HUES6 (cell line): ENCODE measurements at regions not wholly inside any gene's neighbourhood (a gene's known extent, or its start where the extent isn't known, plus 50 kb on each side); places are given as distances from the start of the nearest gene placed in this dataset.

ENCODE experiments used
- H3K27ac ChIP-seq: 2 replicates; pipeline ENCODE4 v1.7.0; 2013; ENCODE audit warnings: low read depth, mild to moderate bottlenecking, low read length, inconsistent platforms
- H3K27me3 ChIP-seq: 2 replicates; pipeline ENCODE4 v1.6.1; 2013; ENCODE audit warnings: low read length; ENCODE audit not compliant: control insufficient read depth, insufficient read depth
- H3K36me3 ChIP-seq: 2 replicates; pipeline ENCODE4 v1.6.1; 2013; ENCODE audit warnings: low read length; ENCODE audit not compliant: control insufficient read depth, insufficient read depth
- H3K4me1 ChIP-seq: 2 replicates; pipeline ENCODE4 v1.6.1; 2013; ENCODE audit warnings: low read length; ENCODE audit not compliant: control insufficient read depth, insufficient read depth
- H3K4me3 ChIP-seq: 2 replicates; pipeline ENCODE4 v1.5.1; 2013; ENCODE audit warnings: low read depth, low read length
- H3K9ac ChIP-seq: one replicate; pipeline ENCODE4 v1.6.1; 2013; ENCODE audit warnings: mild to moderate bottlenecking, low read length
- H3K9me3 ChIP-seq: 2 replicates; pipeline ENCODE4 v1.6.1; 2013; ENCODE audit warnings: low read depth, low read length; ENCODE audit not compliant: control insufficient read depth, insufficient read depth

GRCh38 chr5:40093550-40093949 lies 586.2 kb upstream of the PTGER4 start:
- Histone ChIP-seq H3K9ac (no peak overlapping the region), H3K9me3 (peaks cover 40% of the 10 kb centered on the region), H3K27me3 (no peaks in the 10 kb centered on the region), H3K27ac (no peak overlapping the region), H3K36me3 (no peaks in the 10 kb centered on the region), H3K4me3 (no peak overlapping the region), H3K4me1 (no peaks in the 10 kb centered on the region)

- Histone ChIP-seq H3K9ac (no peak overlapping the region), H3K9me3 (peaks cover 58% of the 10 kb centered on the region), H3K36me3 (no peaks in the 10 kb centered on the region), H3K27ac (no peak overlapping the region), H3K27me3 (no peaks in the 10 kb centered on the region), H3K4me3 (no peak overlapping the region), H3K4me1 (no peaks in the 10 kb centered on the region)
These were observed 590.4 kb upstream of the PTGER4 start for GRCh38 chr5:40089269-40089668.

- H3K27me3 ChIP-seq = no peaks in the 10 kb centered on the region
- H3K4me1 ChIP-seq = no peaks in the 10 kb centered on the region
- no peak overlapping the region for H3K9ac ChIP-seq
- no peak overlapping the region for H3K4me3 ChIP-seq
- H3K9me3 ChIP-seq = peaks cover 27% of the 10 kb centered on the region
- no peaks in the 10 kb centered on the region for H3K36me3 ChIP-seq
- no peak overlapping the region for H3K27ac ChIP-seq
These were observed 595.1 kb upstream of the PTGER4 start for GRCh38 chr5:40084614-40085013.

- H3K9ac ChIP-seq = no peak overlapping the region
- no peaks in the 10 kb centered on the region for H3K4me1 ChIP-seq
- H3K27me3 ChIP-seq = no peaks in the 10 kb centered on the region
- H3K27ac ChIP-seq = no peak overlapping the region
- no peak overlapping the region for H3K4me3 ChIP-seq
- H3K36me3 ChIP-seq = no peaks in the 10 kb centered on the region
- peaks cover 12% of the 10 kb centered on the region; the same call in 1 of the 2 replicates for H3K9me3 ChIP-seq
These were observed 597.4 kb upstream of the PTGER4 start for GRCh38 chr5:40082313-40082712.

- H3K27me3 ChIP-seq = no peaks in the 10 kb centered on the region
- H3K4me3 ChIP-seq = no peak overlapping the region
- H3K27ac ChIP-seq = no peak overlapping the region
- H3K9me3 ChIP-seq = peaks cover 2% of the 10 kb centered on the region; the same call in 1 of the 2 replicates
- H3K9ac ChIP-seq = no peak overlapping the region
- H3K36me3 ChIP-seq = no peaks in the 10 kb centered on the region
- no peaks in the 10 kb centered on the region for H3K4me1 ChIP-seq
These were observed 599.5 kb upstream of the PTGER4 start for GRCh38 chr5:40080191-40080590.

- Histone ChIP-seq H3K4me3 (no peak overlapping the region), H3K27me3 (no peaks in the 10 kb centered on the region), H3K36me3 (no peaks in the 10 kb centered on the region), H3K9me3 (peaks cover 2% of the 10 kb centered on the region; the same call in 1 of the 2 replicates), H3K9ac (no peak overlapping the region), H3K4me1 (no peaks in the 10 kb centered on the region), H3K27ac (no peak overlapping the region)
These were observed 600.7 kb upstream of the PTGER4 start for GRCh38 chr5:40078898-40079575.

GRCh38 chr5:40074826-40075225 lies 604.9 kb upstream of the PTGER4 start:
- no peaks in the 10 kb centered on the region for H3K27me3 ChIP-seq
- no peak overlapping the region for H3K27ac ChIP-seq
- H3K4me3 ChIP-seq = no peak overlapping the region
- H3K9me3 ChIP-seq = peaks cover 2% of the 10 kb centered on the region; the same call in 1 of the 2 replicates
- no peaks in the 10 kb centered on the region for H3K4me1 ChIP-seq
- no peak overlapping the region for H3K9ac ChIP-seq
- H3K36me3 ChIP-seq = no peaks in the 10 kb centered on the region

- no peak overlapping the region for H3K27ac ChIP-seq
- H3K9ac ChIP-seq = no peak overlapping the region
- H3K4me1 ChIP-seq = no peaks in the 10 kb centered on the region
- H3K4me3 ChIP-seq = no peak overlapping the region
- H3K9me3 ChIP-seq = peaks cover 2% of the 10 kb centered on the region; the same call in 1 of the 2 replicates
- no peaks in the 10 kb centered on the region for H3K27me3 ChIP-seq
- H3K36me3 ChIP-seq = no peaks in the 10 kb centered on the region
These were observed 605.8 kb upstream of the PTGER4 start for GRCh38 chr5:40073927-40074326.

- peaks cover 2% of the 10 kb centered on the region; the same call in 1 of the 2 replicates for H3K9me3 ChIP-seq
- H3K9ac ChIP-seq = no peak overlapping the region
- H3K27ac ChIP-seq = no peak overlapping the region
- H3K4me1 ChIP-seq = no peaks in the 10 kb centered on the region
- H3K27me3 ChIP-seq = no peaks in the 10 kb centered on the region
- no peaks in the 10 kb centered on the region for H3K36me3 ChIP-seq
- no peak overlapping the region for H3K4me3 ChIP-seq
These were observed 607.8 kb upstream of the PTGER4 start for GRCh38 chr5:40071870-40072269.

GRCh38 chr5:40066616-40067015 lies 613.1 kb upstream of the PTGER4 start:
- Histone ChIP-seq H3K4me3 (no peak overlapping the region), H3K9ac (no peak overlapping the region), H3K27ac (no peak overlapping the region), H3K36me3 (no peaks in the 10 kb centered on the region), H3K9me3 (no peaks in the 10 kb centered on the region), H3K27me3 (no peaks in the 10 kb centered on the region), H3K4me1 (no peaks in the 10 kb centered on the region)

GRCh38 chr5:40052808-40053207 lies 626.9 kb upstream of the PTGER4 start:
- H3K4me1 ChIP-seq = no peaks in the 10 kb centered on the region
- H3K9me3 ChIP-seq = no peaks in the 10 kb centered on the region
- H3K4me3 ChIP-seq = no peak overlapping the region
- H3K36me3 ChIP-seq = no peaks in the 10 kb centered on the region
- no peak overlapping the region for H3K9ac ChIP-seq
- no peak overlapping the region for H3K27ac ChIP-seq
- no peaks in the 10 kb centered on the region for H3K27me3 ChIP-seq
